Mesenchymal stem cell (in vitro differentiated cells and primary cell): ENCODE measurements at regions not wholly inside any gene's neighbourhood (a gene's known extent, or its start where the extent isn't known, plus 50 kb on each side); places are given as distances from the start of the nearest gene placed in this dataset.

ENCODE experiments used
- DNase-seq: peaks from one replicate; pipeline ENCODE4 v3.0.0-alpha.2; 2013
- H2AFZ ChIP-seq: one replicate; pipeline ENCODE4 v1.6.1; 2013; ENCODE audit warnings: low read depth, mild to moderate bottlenecking, control low read depth, inconsistent platforms, low read length, moderate library complexity
- H2AK5ac ChIP-seq: 2 replicates; pipeline ENCODE4 v1.6.1; 2013; ENCODE audit warnings: low read length, moderate library complexity, mild to moderate bottlenecking, inconsistent platforms; ENCODE audit not compliant: severe bottlenecking
- H2BK120ac ChIP-seq: one replicate; pipeline ENCODE4 v1.6.1; 2013; ENCODE audit warnings: low read depth, mild to moderate bottlenecking, inconsistent platforms, low read length, moderate library complexity
- H2BK12ac ChIP-seq, 2 experiments: one replicate each; pipeline ENCODE4 v1.6.1; 2013; ENCODE audit warnings: inconsistent platforms in 2 of 2, low read length in 2 of 2, mild to moderate bottlenecking in 2 of 2, moderate library complexity in 2 of 2, control low read depth in 1 of 2
- H2BK15ac ChIP-seq: one replicate; pipeline ENCODE4 v1.6.1; 2013; ENCODE audit warnings: mild to moderate bottlenecking, low read depth, inconsistent platforms; ENCODE audit not compliant: poor library complexity, severe bottlenecking
- H2BK5ac ChIP-seq: 2 replicates; pipeline ENCODE4 v1.6.1; 2013; ENCODE audit warnings: low read depth, mild to moderate bottlenecking, low read length, control low read depth, inconsistent platforms; ENCODE audit not compliant: poor library complexity, severe bottlenecking
- H3K14ac ChIP-seq, 2 experiments: one replicate each; pipeline ENCODE4 v1.6.1; 2013; ENCODE audit warnings: inconsistent platforms in 2 of 2, low read length in 2 of 2, control low read depth in 1 of 2, mild to moderate bottlenecking in 1 of 2, moderate library complexity in 1 of 2
- H3K18ac ChIP-seq, 2 experiments: one replicate each; pipeline ENCODE4 v1.6.1; 2013; ENCODE audit warnings: inconsistent platforms in 2 of 2, low read length in 2 of 2, control low read depth in 1 of 2, low read depth in 1 of 2, mild to moderate bottlenecking in 1 of 2
- H3K23ac ChIP-seq, 2 experiments: one replicate each; pipeline ENCODE4 v1.6.1; 2013; ENCODE audit warnings: inconsistent platforms in 2 of 2, low read length in 2 of 2, mild to moderate bottlenecking in 2 of 2, moderate library complexity in 2 of 2, control low read depth in 1 of 2
- H3K27ac ChIP-seq: 2 replicates; pipeline ENCODE4 v1.5.1; 2013; ENCODE audit warnings: mild to moderate bottlenecking, moderate library complexity, low read length, control low read depth, inconsistent platforms; ENCODE audit not compliant: poor library complexity, severe bottlenecking
- H3K27me3 ChIP-seq, 2 experiments: 2 replicates each; pipeline versions ENCODE4 v1.6.1 to v1.7.0; 2013; ENCODE audit warnings: low read length in 2 of 2, mild to moderate bottlenecking in 2 of 2, moderate library complexity in 2 of 2, control low read depth in 1 of 2, inconsistent platforms in 1 of 2; ENCODE audit not compliant: control insufficient read depth in 1 of 2, insufficient read depth in 1 of 2
- H3K36me3 ChIP-seq, 2 experiments: 2 replicates each; pipeline versions ENCODE4 v1.6.1 to v1.7.0; 2013; ENCODE audit warnings: low read length in 2 of 2, control low read depth in 1 of 2, inconsistent platforms in 1 of 2, low read depth in 1 of 2, mild to moderate bottlenecking in 1 of 2; ENCODE audit not compliant: insufficient read depth in 2 of 2, control insufficient read depth in 1 of 2
- H3K4ac ChIP-seq, 2 experiments: one replicate each; pipeline ENCODE4 v1.6.1; 2013; ENCODE audit warnings: inconsistent platforms in 2 of 2, low read length in 2 of 2, mild to moderate bottlenecking in 2 of 2, moderate library complexity in 2 of 2, control low read depth in 1 of 2, low read depth in 1 of 2
- H3K4me1 ChIP-seq: 2 replicates; pipeline ENCODE4 v1.6.1; 2013; ENCODE audit warnings: low read depth, low read length, control low read depth; ENCODE audit not compliant: control insufficient read depth, insufficient read depth
- H3K4me2 ChIP-seq: 2 replicates; pipeline ENCODE4 v1.6.1; 2013; ENCODE audit warnings: low read length, mild to moderate bottlenecking, inconsistent platforms; ENCODE audit not compliant: poor library complexity, severe bottlenecking
- H3K4me3 ChIP-seq, 2 experiments: 2 replicates each; pipeline versions ENCODE4 v1.5.1 to v1.7.0; 2013; ENCODE audit warnings: low read length in 2 of 2, mild to moderate bottlenecking in 2 of 2, control low read depth in 1 of 2, low read depth in 1 of 2; ENCODE audit not compliant: insufficient read depth in 1 of 2
- H3K79me1 ChIP-seq: replicated peaks from 2 replicates; pipeline ENCODE4 v1.6.1; 2013; ENCODE audit warnings: mild to moderate bottlenecking, control low read depth, low read length, inconsistent platforms; ENCODE audit not compliant: poor library complexity, severe bottlenecking
- H3K9ac ChIP-seq: 2 replicates; pipeline ENCODE4 v1.7.0; 2013; ENCODE audit warnings: mild to moderate bottlenecking, low read length, moderate library complexity
- H3K9me3 ChIP-seq: 2 replicates; pipeline ENCODE4 v1.7.0; 2013; ENCODE audit warnings: mild to moderate bottlenecking, low read length; ENCODE audit not compliant: control insufficient read depth
- H4K8ac ChIP-seq: one replicate; pipeline ENCODE4 v1.6.1; 2013; ENCODE audit warnings: inconsistent platforms, mild to moderate bottlenecking, low read length, moderate library complexity
- H4K91ac ChIP-seq: one replicate; pipeline ENCODE4 v1.6.1; 2013; ENCODE audit warnings: mild to moderate bottlenecking, low read length, inconsistent platforms
- WGBS: methylation state at CpG from one replicate; pipeline ENCODE4 v1.1.7; 2013; ENCODE audit warnings: mixed read lengths; 5-methylcytosine and 5-hydroxymethylcytosine counted together

DNA sequence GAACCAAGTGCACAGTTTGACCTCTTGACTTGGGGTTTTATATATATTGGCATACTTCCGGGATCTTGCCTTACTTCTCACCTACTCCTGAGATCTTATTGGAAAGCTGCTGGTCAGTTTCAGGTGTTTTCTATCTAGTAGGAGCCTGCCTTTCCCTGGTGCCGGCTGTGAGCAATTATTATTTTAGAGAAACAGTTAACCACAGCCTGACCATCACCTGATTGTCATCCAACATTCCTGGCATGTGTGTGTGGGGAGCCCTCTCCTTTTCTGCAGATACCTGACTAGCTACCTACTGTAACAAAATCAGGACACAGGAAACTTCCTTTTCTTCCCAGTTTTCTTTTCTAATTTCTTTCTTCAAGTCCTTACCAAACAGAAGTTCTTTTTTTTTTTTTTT lies 220.4 kb downstream of the ATP23 start:
- Histone ChIP-seq H2AK5ac (no peak overlapping the region), H4K8ac (no peak overlapping the region), H2BK120ac (no peak overlapping the region), H3K14ac (no peak overlapping the region), H3K27ac (no peak overlapping the region), H3K9ac (no peak overlapping the region), H3K18ac (no peak overlapping the region), H3K36me3 (no peaks in the 10 kb centered on the region), H2AFZ (no peak overlapping the region), H3K4ac (no peak overlapping the region), H3K23ac (no peak overlapping the region), H3K79me1 (no peaks in the 10 kb centered on the region), H3K4me1 (no peaks in the 10 kb centered on the region), H3K9me3 (no peaks in the 10 kb centered on the region), H3K4me3 (no peak overlapping the region), H3K4me2 (no peak overlapping the region), H2BK5ac (no peak overlapping the region), H2BK15ac (no peak overlapping the region), H3K27me3 (no peaks in the 10 kb centered on the region), H4K91ac (no peak overlapping the region), H2BK12ac (no peak overlapping the region)
- no peak for DNase-seq
- 89% methylated on average over 2 of the region's 2 CpGs for WGBS

DNA sequence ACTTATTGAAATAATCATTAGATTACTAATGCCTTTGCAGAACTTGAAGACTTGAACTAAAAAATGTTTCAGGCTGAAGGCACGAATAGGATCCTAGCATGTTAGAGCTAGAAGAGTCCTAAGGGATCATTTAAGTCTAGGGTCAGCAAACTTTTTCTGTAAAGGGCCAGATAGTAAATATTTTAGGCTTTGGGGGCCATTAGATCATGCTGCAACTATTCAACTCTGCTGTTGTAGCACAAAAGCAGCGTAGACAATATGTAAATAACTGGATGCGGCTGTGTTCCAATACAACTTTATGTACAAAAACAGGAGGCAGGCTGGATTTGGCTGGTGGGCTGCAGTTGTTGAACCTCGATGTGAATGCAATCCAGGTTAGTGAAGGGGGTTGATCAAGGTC lies 221.7 kb downstream of the ATP23 start:
- H3K4me1 ChIP-seq, result no peaks in the 10 kb centered on the region
- H3K4me3 ChIP-seq, result no peak overlapping the region
- no peak overlapping the region for H4K8ac ChIP-seq
- no peak overlapping the region for H2AFZ ChIP-seq
- H3K79me1 ChIP-seq, result no peaks in the 10 kb centered on the region
- H3K9ac ChIP-seq, result no peak overlapping the region
- no peak overlapping the region for H3K23ac ChIP-seq
- H3K4ac ChIP-seq, result no peak overlapping the region
- H3K4me2 ChIP-seq, result no peak overlapping the region
- no peak overlapping the region for H3K18ac ChIP-seq
- WGBS, result 82% methylated on average over 4 of the region's 4 CpGs
- no peak overlapping the region for H2BK5ac ChIP-seq
- no peak overlapping the region for H2BK120ac ChIP-seq
- no peak overlapping the region for H2AK5ac ChIP-seq
- no peak overlapping the region for H3K27ac ChIP-seq
- no peaks in the 10 kb centered on the region for H3K27me3 ChIP-seq
- no peak overlapping the region for H2BK15ac ChIP-seq
- no peak for DNase-seq
- no peaks in the 10 kb centered on the region for H3K9me3 ChIP-seq
- H2BK12ac ChIP-seq, result no peak overlapping the region
- no peak overlapping the region for H3K14ac ChIP-seq
- no peaks in the 10 kb centered on the region for H3K36me3 ChIP-seq
- H4K91ac ChIP-seq, result no peak overlapping the region

DNA sequence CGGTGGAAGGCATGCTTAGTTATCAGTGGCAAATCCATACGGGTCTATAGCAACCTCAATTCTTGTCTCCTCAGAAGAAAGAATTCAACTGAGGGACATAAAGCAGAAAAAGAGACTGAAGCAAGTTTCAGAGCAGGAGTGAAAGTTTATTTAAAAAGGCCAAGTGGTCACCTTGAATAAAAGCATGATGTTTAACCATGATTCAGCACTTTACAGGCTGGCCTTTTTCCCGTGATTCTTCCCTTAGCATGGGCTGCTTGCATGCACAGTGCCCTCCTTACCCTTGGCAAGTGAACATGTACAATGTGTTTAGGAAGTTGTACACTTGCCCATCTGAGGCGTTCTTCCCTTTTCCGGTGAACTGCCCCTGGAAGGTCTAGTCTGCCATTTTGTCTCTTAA lies 225.3 kb downstream of the ATP23 start:
- H2BK15ac ChIP-seq, result no peak overlapping the region
- no peaks in the 10 kb centered on the region for H3K27me3 ChIP-seq
- DNase-seq, result no peak
- no peak overlapping the region for H2AFZ ChIP-seq
- no peak overlapping the region for H3K4me2 ChIP-seq
- H3K4ac ChIP-seq, result no peak overlapping the region
- H3K18ac ChIP-seq, result no peak overlapping the region
- H3K36me3 ChIP-seq, result no peaks in the 10 kb centered on the region
- H3K9ac ChIP-seq, result no peak overlapping the region
- H3K79me1 ChIP-seq, result no peaks in the 10 kb centered on the region
- no peak overlapping the region for H2BK5ac ChIP-seq
- WGBS, result 82% methylated on average over 5 of the region's 5 CpGs
- H4K91ac ChIP-seq, result no peak overlapping the region
- no peaks in the 10 kb centered on the region for H3K4me1 ChIP-seq
- no peak overlapping the region for H3K4me3 ChIP-seq
- no peak overlapping the region for H3K23ac ChIP-seq
- H2AK5ac ChIP-seq, result no peak overlapping the region
- H4K8ac ChIP-seq, result no peak overlapping the region
- no peak overlapping the region for H2BK12ac ChIP-seq
- no peak overlapping the region for H3K14ac ChIP-seq
- H3K9me3 ChIP-seq, result no peaks in the 10 kb centered on the region
- H3K27ac ChIP-seq, result no peak overlapping the region
- no peak overlapping the region for H2BK120ac ChIP-seq

DNA sequence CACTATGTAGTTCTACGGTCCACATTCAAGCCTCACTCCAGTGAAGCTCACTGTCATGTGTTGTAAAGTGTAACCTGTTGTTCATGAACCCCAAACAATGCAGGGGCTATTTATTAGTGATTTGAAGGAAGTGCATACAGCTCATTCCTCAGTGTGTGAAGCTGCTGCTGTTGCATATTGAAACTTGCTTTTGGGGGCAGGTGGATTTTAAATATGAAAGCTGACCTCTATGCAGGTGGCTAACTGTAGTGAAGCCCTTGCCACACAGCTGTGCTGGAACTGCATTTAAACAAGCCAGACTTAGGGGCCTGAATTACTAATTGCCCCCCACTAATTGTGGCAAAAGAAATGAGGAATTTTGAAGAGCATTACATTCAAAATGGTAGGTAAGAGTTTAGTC lies 226.3 kb downstream of the ATP23 start:
- no peak overlapping the region for H3K9ac ChIP-seq
- H4K91ac ChIP-seq, result no peak overlapping the region
- H3K79me1 ChIP-seq, result no peaks in the 10 kb centered on the region
- H3K27ac ChIP-seq, result no peak overlapping the region
- 100% methylated on average over 1 of the region's 1 CpG for WGBS
- no peak overlapping the region for H2BK5ac ChIP-seq
- H3K4me2 ChIP-seq, result no peak overlapping the region
- no peak overlapping the region for H2AFZ ChIP-seq
- DNase-seq, result no peak
- no peak overlapping the region for H2BK12ac ChIP-seq
- H3K9me3 ChIP-seq, result no peaks in the 10 kb centered on the region
- no peaks in the 10 kb centered on the region for H3K27me3 ChIP-seq
- H2BK120ac ChIP-seq, result no peak overlapping the region
- no peak overlapping the region for H3K18ac ChIP-seq
- H3K4me1 ChIP-seq, result no peaks in the 10 kb centered on the region
- no peak overlapping the region for H2BK15ac ChIP-seq
- no peak overlapping the region for H3K4ac ChIP-seq
- no peaks in the 10 kb centered on the region for H3K36me3 ChIP-seq
- H3K14ac ChIP-seq, result no peak overlapping the region
- H2AK5ac ChIP-seq, result no peak overlapping the region
- H3K23ac ChIP-seq, result no peak overlapping the region
- H4K8ac ChIP-seq, result no peak overlapping the region
- H3K4me3 ChIP-seq, result no peak overlapping the region
